Ascending aorta (tissue), 2 donors: ENCODE measurements at regions not wholly inside any gene's neighbourhood (a gene's known extent, or its start where the extent isn't known, plus 50 kb on each side); places are given as distances from the start of the nearest gene placed in this dataset.

Experiments used
- DNase-seq, 2 donors: peaks; one replicate each; pipeline ENCODE4 v3.0.0-alpha.2; 2019; ENCODE audit warnings: low spot score in 2 of 2
- H3K27ac ChIP-seq, 2 donors: fragments of 200-600 bp; sonication (generic); one replicate each; pipeline ENCODE4 v1.5.1; 2016 to 2017; ENCODE audit warnings: mild to moderate bottlenecking in 1 of 2
- H3K27me3 ChIP-seq: fragments of 200-600 bp; sonication (generic); one replicate; pipeline ENCODE4 v1.5.1; 2017
- H3K36me3 ChIP-seq, 2 donors: fragments of 200-600 bp; sonication (generic); one replicate each; pipeline ENCODE4 v1.5.1; 2016
- H3K4me1 ChIP-seq, 2 donors: fragments of 200-600 bp; sonication (generic); one replicate each; pipeline ENCODE4 v1.5.1; 2016 to 2017; ENCODE audit warnings: mild to moderate bottlenecking in 1 of 2
- H3K4me3 ChIP-seq, 2 donors: fragments of 200-600 bp; sonication (generic); one replicate each; pipeline ENCODE4 v1.5.1; 2016 to 2017; ENCODE audit warnings: mild to moderate bottlenecking in 1 of 2
- H3K9me3 ChIP-seq, 2 donors: fragments of 200-600 bp; sonication (generic); one replicate each; pipeline ENCODE4 v1.5.1; 2016
- intact Hi-C: fragments of 100-400 bp; cut with DNase I; formaldehyde crosslinking; loops from one replicate; pipeline ENCODE4 v1.15.1; 2023
- TF ChIP-seq, protein P1 (sequence below), 3 experiments: fragments of 200-600 bp in 2 of 3; fragments of 450-650 bp in 1 of 3; sonication (generic) in 2 of 3; IDR thresholded peaks; one replicate each; pipeline ENCODE4 v1.5.1; 2016 to 2019; ENCODE audit warnings: antibody characterized with exemption in 3 of 3, mild to moderate bottlenecking in 1 of 3, moderate library complexity in 1 of 3

DNA sequence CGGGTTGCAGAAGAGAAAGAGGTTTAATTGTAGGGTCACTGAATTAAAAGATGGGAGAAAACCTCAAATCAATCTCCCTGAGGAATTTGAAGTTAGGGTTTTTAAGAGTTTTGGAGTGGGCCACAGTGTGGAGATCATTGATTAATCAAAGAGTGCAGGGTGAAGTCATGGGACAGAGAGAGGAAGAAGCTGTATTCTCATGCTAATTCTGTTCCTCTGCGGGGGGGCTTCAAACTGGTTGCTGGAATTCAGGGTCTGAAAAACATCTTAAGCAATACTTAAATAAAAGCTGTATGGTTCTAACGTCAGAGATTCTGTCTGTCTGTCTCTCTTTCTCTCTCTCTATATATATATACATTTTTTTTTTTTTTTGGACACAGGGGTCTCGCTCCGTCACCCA, 169.8 kb upstream of the SPATS2L start:
- no peaks in the 10 kb centered on the region for H3K27me3 ChIP-seq
- no peak for DNase-seq
- no peak overlapping the region for H3K4me3 ChIP-seq
- H3K27ac ChIP-seq, result no peak overlapping the region
- intact Hi-C loops, result no loop called here
- H3K9me3 ChIP-seq, result no peaks in the 10 kb centered on the region
- H3K4me1 ChIP-seq, result peaks cover 0 to 5% of the 10 kb centered on the region in 2 donors
- TF ChIP-seq, protein P1, sequence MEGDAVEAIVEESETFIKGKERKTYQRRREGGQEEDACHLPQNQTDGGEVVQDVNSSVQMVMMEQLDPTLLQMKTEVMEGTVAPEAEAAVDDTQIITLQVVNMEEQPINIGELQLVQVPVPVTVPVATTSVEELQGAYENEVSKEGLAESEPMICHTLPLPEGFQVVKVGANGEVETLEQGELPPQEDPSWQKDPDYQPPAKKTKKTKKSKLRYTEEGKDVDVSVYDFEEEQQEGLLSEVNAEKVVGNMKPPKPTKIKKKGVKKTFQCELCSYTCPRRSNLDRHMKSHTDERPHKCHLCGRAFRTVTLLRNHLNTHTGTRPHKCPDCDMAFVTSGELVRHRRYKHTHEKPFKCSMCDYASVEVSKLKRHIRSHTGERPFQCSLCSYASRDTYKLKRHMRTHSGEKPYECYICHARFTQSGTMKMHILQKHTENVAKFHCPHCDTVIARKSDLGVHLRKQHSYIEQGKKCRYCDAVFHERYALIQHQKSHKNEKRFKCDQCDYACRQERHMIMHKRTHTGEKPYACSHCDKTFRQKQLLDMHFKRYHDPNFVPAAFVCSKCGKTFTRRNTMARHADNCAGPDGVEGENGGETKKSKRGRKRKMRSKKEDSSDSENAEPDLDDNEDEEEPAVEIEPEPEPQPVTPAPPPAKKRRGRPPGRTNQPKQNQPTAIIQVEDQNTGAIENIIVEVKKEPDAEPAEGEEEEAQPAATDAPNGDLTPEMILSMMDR (IDR thresholded peaks at IDR 0.05), result no peak
- no peaks in the 10 kb centered on the region for H3K36me3 ChIP-seq

DNA sequence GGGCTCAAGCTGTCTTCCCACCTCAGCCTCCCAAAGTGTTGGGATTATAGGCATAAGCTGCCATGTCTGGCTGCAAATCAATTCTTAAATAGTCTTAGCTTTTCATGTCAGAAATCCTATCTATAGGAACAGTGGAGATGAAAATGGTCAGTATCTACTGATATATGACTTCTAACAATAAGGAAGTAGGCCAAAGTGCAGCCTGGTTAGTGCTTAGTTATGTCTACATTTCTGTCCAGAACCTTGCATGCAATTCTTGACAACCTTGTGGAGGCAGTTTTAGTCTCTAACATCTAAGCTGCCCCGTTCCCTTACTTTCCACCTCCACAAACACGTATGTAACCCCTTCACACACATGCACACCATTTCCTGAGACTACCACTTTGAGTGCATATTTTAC, 169.2 kb upstream of the SPATS2L start:
- peaks cover 0 to 5% of the 10 kb centered on the region in 2 donors for H3K4me1 ChIP-seq
- TF ChIP-seq, protein P1 (IDR thresholded peaks at IDR 0.05), result no peak
- H3K9me3 ChIP-seq, result no peaks in the 10 kb centered on the region
- no peaks in the 10 kb centered on the region for H3K36me3 ChIP-seq
- no peak for DNase-seq
- H3K27me3 ChIP-seq, result no peaks in the 10 kb centered on the region
- H3K27ac ChIP-seq, result no peak overlapping the region
- no peak overlapping the region for H3K4me3 ChIP-seq
- intact Hi-C loops, result no loop called here

DNA sequence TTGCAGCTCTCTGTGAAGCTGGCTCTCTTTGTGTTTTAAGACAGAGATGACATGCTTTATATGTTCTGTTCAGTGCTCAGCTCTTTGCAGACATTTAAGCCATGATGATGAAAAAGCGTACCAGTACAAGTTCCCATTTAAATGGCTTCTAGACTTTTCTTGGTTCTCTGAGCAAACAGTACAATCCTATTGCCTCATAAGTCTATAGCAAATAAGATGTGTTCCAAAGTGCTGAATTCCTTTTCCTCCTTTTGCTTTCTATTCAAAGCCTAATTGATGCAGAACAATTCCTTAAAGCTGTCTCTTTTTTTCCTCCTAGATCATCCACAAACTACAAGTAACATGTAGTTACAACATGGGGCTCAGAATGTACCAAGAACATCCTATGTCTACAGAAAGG, 168.8 kb upstream of the SPATS2L start:
- H3K4me3 ChIP-seq, result no peak overlapping the region
- no peaks in the 10 kb centered on the region for H3K27me3 ChIP-seq
- no peaks in the 10 kb centered on the region for H3K9me3 ChIP-seq
- intact Hi-C loops, result no loop called here
- no peak for DNase-seq
- peaks cover 0 to 5% of the 10 kb centered on the region in 2 donors for H3K4me1 ChIP-seq
- no peak overlapping the region for H3K27ac ChIP-seq
- no peaks in the 10 kb centered on the region for H3K36me3 ChIP-seq
- TF ChIP-seq, protein P1 (IDR thresholded peaks at IDR 0.05), result no peak

DNA sequence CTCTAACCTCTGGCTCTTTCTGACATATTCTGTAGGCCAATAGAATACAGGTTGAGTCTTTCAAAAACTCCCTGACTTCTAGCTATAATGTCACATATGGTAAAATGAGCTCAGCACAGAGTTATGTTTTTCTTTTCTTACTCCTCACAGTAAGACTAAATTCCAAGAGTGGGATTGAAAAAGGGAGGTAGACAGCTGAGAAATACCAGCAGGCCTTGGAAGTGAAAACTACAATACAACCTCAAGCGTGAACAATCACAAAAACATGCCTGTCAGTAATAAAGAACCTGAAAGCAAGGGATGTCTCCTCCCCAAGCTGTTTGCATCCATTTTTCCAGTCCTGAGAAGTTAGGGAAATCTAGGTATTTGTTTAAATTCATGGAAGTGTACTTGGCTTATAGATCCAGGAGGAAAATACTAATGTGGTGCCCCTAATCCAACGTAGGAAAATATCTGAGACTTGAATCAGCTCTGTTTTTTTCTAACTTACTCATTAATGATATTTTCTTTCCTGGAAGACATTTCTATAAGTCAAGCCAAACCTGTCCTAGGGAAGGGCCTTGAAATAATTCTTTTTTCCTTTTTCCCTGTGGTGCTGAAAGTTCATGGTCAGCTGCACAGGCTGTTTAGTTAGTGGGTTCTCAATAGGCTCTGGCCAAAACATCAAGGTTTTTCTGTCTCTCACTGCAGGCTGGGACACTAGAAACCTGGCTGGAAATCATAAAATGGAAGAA, 167.9 kb upstream of the SPATS2L start:
- Histone ChIP-seq H3K9me3 (no peaks in the 10 kb centered on the region), H3K4me1 (peaks cover 0 to 5% of the 10 kb centered on the region in 2 donors), H3K27me3 (no peaks in the 10 kb centered on the region), H3K36me3 (no peaks in the 10 kb centered on the region), H3K4me3 (no peak overlapping the region), H3K27ac (no peak overlapping the region)
- TF ChIP-seq, protein P1 (IDR thresholded peaks at IDR 0.05), result no peak
- DNase-seq, result no peak
- intact Hi-C loops, result no loop called here

DNA sequence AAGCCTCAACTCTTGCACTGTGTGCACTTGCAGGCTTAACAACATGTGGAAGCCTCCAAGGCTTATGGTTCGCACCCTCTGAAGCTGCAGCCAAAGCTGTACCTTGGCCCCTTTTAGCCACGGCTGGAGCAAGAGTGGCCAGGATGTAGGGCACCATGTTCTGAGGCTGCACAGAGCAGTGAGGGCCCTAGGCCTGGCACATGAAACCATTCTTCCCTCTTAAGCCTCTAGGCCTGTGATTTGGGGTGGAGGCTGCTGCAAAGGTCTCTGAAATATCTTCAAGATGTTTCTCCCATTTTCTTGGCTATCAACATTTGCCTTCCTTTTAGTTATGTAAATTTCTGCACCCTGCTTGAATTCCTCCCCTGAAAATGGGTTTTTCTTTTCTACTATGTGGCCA, 161.9 kb upstream of the SPATS2L start:
- intact Hi-C loops, result no loop called here
- TF ChIP-seq, protein P1 (IDR thresholded peaks at IDR 0.05), result no peak

More for the DNA sequence above, 161.9 kb upstream of the SPATS2L start:
- H3K4me1 ChIP-seq, result no peaks in the 10 kb centered on the region
- H3K36me3 ChIP-seq, result no peaks in the 10 kb centered on the region
- H3K27ac ChIP-seq, result no peak overlapping the region
- no peaks in the 10 kb centered on the region for H3K27me3 ChIP-seq
- H3K4me3 ChIP-seq, result no peak overlapping the region
- no peak for DNase-seq
- no peaks in the 10 kb centered on the region for H3K9me3 ChIP-seq
